ENCODE measurements at regions not wholly inside any gene's neighbourhood (a gene's known extent, or its start where the extent isn't known, plus 50 kb on each side); places are given as distances from the start of the nearest gene placed in this dataset.

DNA sequence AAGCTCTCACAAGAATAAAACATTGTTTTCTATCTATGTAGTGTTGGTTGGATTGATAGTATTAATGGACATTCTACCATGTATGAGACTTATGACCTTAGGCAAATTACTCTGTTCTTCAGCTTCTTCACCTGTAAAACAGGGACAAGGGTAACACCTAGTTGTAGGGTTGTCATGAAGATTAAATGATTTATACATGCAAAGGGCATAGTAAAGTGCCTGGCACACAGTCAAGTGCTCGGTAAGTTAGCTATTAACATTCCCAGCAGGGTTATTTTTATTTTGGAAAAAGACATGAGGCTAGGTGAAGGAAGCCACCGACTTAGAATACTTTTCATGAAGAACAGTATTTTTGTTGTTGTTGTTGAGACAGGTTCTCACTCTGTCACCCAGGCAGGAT lies 71.2 kb upstream of the PLXNC1 start:
- TF ChIP-seq, protein P1, sequence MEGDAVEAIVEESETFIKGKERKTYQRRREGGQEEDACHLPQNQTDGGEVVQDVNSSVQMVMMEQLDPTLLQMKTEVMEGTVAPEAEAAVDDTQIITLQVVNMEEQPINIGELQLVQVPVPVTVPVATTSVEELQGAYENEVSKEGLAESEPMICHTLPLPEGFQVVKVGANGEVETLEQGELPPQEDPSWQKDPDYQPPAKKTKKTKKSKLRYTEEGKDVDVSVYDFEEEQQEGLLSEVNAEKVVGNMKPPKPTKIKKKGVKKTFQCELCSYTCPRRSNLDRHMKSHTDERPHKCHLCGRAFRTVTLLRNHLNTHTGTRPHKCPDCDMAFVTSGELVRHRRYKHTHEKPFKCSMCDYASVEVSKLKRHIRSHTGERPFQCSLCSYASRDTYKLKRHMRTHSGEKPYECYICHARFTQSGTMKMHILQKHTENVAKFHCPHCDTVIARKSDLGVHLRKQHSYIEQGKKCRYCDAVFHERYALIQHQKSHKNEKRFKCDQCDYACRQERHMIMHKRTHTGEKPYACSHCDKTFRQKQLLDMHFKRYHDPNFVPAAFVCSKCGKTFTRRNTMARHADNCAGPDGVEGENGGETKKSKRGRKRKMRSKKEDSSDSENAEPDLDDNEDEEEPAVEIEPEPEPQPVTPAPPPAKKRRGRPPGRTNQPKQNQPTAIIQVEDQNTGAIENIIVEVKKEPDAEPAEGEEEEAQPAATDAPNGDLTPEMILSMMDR (IDR thresholded peaks at IDR 0.05; ENCODE audit: low read depth, low read length), result no peak
- TF ChIP-seq POLR2A (IDR thresholded peaks at IDR 0.05; ENCODE audit: extremely low read depth, insufficient read length) (no peak), MYC (IDR thresholded peaks at IDR 0.05; ENCODE audit: low read depth, low read length) (no peak)
- TF ChIP-seq, protein P2, sequence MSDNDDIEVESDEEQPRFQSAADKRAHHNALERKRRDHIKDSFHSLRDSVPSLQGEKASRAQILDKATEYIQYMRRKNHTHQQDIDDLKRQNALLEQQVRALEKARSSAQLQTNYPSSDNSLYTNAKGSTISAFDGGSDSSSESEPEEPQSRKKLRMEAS (IDR thresholded peaks at IDR 0.05; ENCODE audit: low read depth, low read length), result no peak

Measured in NB4 (cell line).